ENCODE measurements at regions not wholly inside any gene's neighbourhood (a gene's known extent, or its start where the extent isn't known, plus 50 kb on each side); places are given as distances from the start of the nearest gene placed in this dataset.
A peak's percentile ranks its signal among the peaks of the same experiment; 100 is the strongest.

GRCh38 chr5:105330185-105330584, 1767.6 kb upstream of the NUDT12 start:
- Histone ChIP-seq H3K4me1 (ENCODE audit: insufficient read depth, low read length) (no peaks in the 10 kb centered on the region), H2AFZ (ENCODE audit: low read depth, low read length) (no peak overlapping the region), H3K9me3 (ENCODE audit: low read length) (no peaks in the 10 kb centered on the region), H3K4me3 (ENCODE audit: low read length) (no peak overlapping the region), H3K36me3 (ENCODE audit: insufficient read depth, low read length) (no peaks in the 10 kb centered on the region), H3K27me3 (ENCODE audit: insufficient read depth, low read length) (no peaks in the 10 kb centered on the region)

GRCh38 chr5:105304859-105305258, 1742.3 kb upstream of the NUDT12 start:
- H2AFZ ChIP-seq (ENCODE audit: low read depth, low read length), result no peak overlapping the region
- no peaks in the 10 kb centered on the region for H3K36me3 ChIP-seq (ENCODE audit: insufficient read depth, low read length)
- no peaks in the 10 kb centered on the region for H3K27me3 ChIP-seq (ENCODE audit: insufficient read depth, low read length)
- no peaks in the 10 kb centered on the region for H3K4me1 ChIP-seq (ENCODE audit: insufficient read depth, low read length)
- no peak overlapping the region for H3K4me3 ChIP-seq (ENCODE audit: low read length)
- no peaks in the 10 kb centered on the region for H3K9me3 ChIP-seq (ENCODE audit: low read length)

GRCh38 chr5:105288946-105289345, 1726.4 kb upstream of the NUDT12 start:
- no peaks in the 10 kb centered on the region for H3K27me3 ChIP-seq (ENCODE audit: insufficient read depth, low read length)
- no peaks in the 10 kb centered on the region for H3K4me1 ChIP-seq (ENCODE audit: insufficient read depth, low read length)
- H3K9me3 ChIP-seq (ENCODE audit: low read length), result no peaks in the 10 kb centered on the region
- no peak overlapping the region for H3K4me3 ChIP-seq (ENCODE audit: low read length)
- no peak overlapping the region for H2AFZ ChIP-seq (ENCODE audit: low read depth, low read length)
- no peaks in the 10 kb centered on the region for H3K36me3 ChIP-seq (ENCODE audit: insufficient read depth, low read length)

GRCh38 chr5:105283134-105283533, 1720.5 kb upstream of the NUDT12 start:
- no peak overlapping the region for H2AFZ ChIP-seq (ENCODE audit: low read depth, low read length)
- H3K36me3 ChIP-seq (ENCODE audit: insufficient read depth, low read length), result no peaks in the 10 kb centered on the region
- H3K9me3 ChIP-seq (ENCODE audit: low read length), result no peaks in the 10 kb centered on the region
- no peaks in the 10 kb centered on the region for H3K4me1 ChIP-seq (ENCODE audit: insufficient read depth, low read length)
- H3K4me3 ChIP-seq (ENCODE audit: low read length), result no peak overlapping the region
- H3K27me3 ChIP-seq (ENCODE audit: insufficient read depth, low read length), result no peaks in the 10 kb centered on the region

GRCh38 chr5:105274079-105274478, 1711.5 kb upstream of the NUDT12 start:
- no peaks in the 10 kb centered on the region for H3K9me3 ChIP-seq (ENCODE audit: low read length)
- H3K4me1 ChIP-seq (ENCODE audit: insufficient read depth, low read length), result no peaks in the 10 kb centered on the region
- H3K36me3 ChIP-seq (ENCODE audit: insufficient read depth, low read length), result no peaks in the 10 kb centered on the region
- no peak overlapping the region for H2AFZ ChIP-seq (ENCODE audit: low read depth, low read length)
- no peak overlapping the region for H3K4me3 ChIP-seq (ENCODE audit: low read length)
- no peaks in the 10 kb centered on the region for H3K27me3 ChIP-seq (ENCODE audit: insufficient read depth, low read length)

GRCh38 chr5:105263515-105263914, 1700.9 kb upstream of the NUDT12 start:
- Histone ChIP-seq H3K9me3 (ENCODE audit: low read length) (no peaks in the 10 kb centered on the region), H2AFZ (ENCODE audit: low read depth, low read length) (no peak overlapping the region), H3K27me3 (ENCODE audit: insufficient read depth, low read length) (no peaks in the 10 kb centered on the region), H3K36me3 (ENCODE audit: insufficient read depth, low read length) (no peaks in the 10 kb centered on the region), H3K4me1 (ENCODE audit: insufficient read depth, low read length) (no peaks in the 10 kb centered on the region), H3K4me3 (ENCODE audit: low read length) (no peak overlapping the region)

GRCh38 chr5:105259581-105260217, 1697.1 kb upstream of the NUDT12 start:
- no peak overlapping the region for H2AFZ ChIP-seq (ENCODE audit: low read depth, low read length)
- no peaks in the 10 kb centered on the region for H3K27me3 ChIP-seq (ENCODE audit: insufficient read depth, low read length)
- no peaks in the 10 kb centered on the region for H3K36me3 ChIP-seq (ENCODE audit: insufficient read depth, low read length)
- no peak overlapping the region for H3K4me3 ChIP-seq (ENCODE audit: low read length)
- no peaks in the 10 kb centered on the region for H3K9me3 ChIP-seq (ENCODE audit: low read length)
- no peaks in the 10 kb centered on the region for H3K4me1 ChIP-seq (ENCODE audit: insufficient read depth, low read length)

GRCh38 chr5:105238561-105238960, 1676.0 kb upstream of the NUDT12 start:
- no peaks in the 10 kb centered on the region for H3K9me3 ChIP-seq (ENCODE audit: low read length)
- no peaks in the 10 kb centered on the region for H3K4me1 ChIP-seq (ENCODE audit: insufficient read depth, low read length)
- no peak overlapping the region for H3K4me3 ChIP-seq (ENCODE audit: low read length)
- H3K27me3 ChIP-seq (ENCODE audit: insufficient read depth, low read length), result no peaks in the 10 kb centered on the region
- H3K36me3 ChIP-seq (ENCODE audit: insufficient read depth, low read length), result no peaks in the 10 kb centered on the region
- no peak overlapping the region for H2AFZ ChIP-seq (ENCODE audit: low read depth, low read length)

- H3K4me3 ChIP-seq (ENCODE audit: low read length), result no peak overlapping the region
- H3K36me3 ChIP-seq (ENCODE audit: insufficient read depth, low read length), result no peaks in the 10 kb centered on the region
- H2AFZ ChIP-seq (ENCODE audit: low read depth, low read length), result peak overlapping the region; percentile 16
- no peaks in the 10 kb centered on the region for H3K27me3 ChIP-seq (ENCODE audit: insufficient read depth, low read length)
- no peaks in the 10 kb centered on the region for H3K4me1 ChIP-seq (ENCODE audit: insufficient read depth, low read length)
- no peaks in the 10 kb centered on the region for H3K9me3 ChIP-seq (ENCODE audit: low read length)
Measured at GRCh38 chr5:105230516-105231157, 1668.0 kb upstream of the NUDT12 start.

- no peaks in the 10 kb centered on the region for H3K27me3 ChIP-seq (ENCODE audit: insufficient read depth, low read length)
Measured at GRCh38 chr5:105218018-105218417, 1655.4 kb upstream of the NUDT12 start.

GRCh38 chr5:105213078-105213477, 1650.5 kb upstream of the NUDT12 start:
- Histone ChIP-seq H3K4me1 (ENCODE audit: insufficient read depth, low read length) (no peaks in the 10 kb centered on the region), H3K27me3 (ENCODE audit: insufficient read depth, low read length) (no peaks in the 10 kb centered on the region), H2AFZ (ENCODE audit: low read depth, low read length) (no peak overlapping the region), H3K4me3 (ENCODE audit: low read length) (no peak overlapping the region), H3K9me3 (ENCODE audit: low read length) (no peaks in the 10 kb centered on the region), H3K36me3 (ENCODE audit: insufficient read depth, low read length) (no peaks in the 10 kb centered on the region)

More at GRCh38 chr5:105218018-105218417, 1655.4 kb upstream of the NUDT12 start:
- Histone ChIP-seq H2AFZ (ENCODE audit: low read depth, low read length) (no peak overlapping the region), H3K36me3 (ENCODE audit: insufficient read depth, low read length) (no peaks in the 10 kb centered on the region), H3K4me3 (ENCODE audit: low read length) (no peak overlapping the region), H3K4me1 (ENCODE audit: insufficient read depth, low read length) (no peaks in the 10 kb centered on the region), H3K9me3 (ENCODE audit: low read length) (no peaks in the 10 kb centered on the region)

- Histone ChIP-seq H3K4me1 (ENCODE audit: insufficient read depth, low read length) (no peaks in the 10 kb centered on the region), H3K27me3 (ENCODE audit: insufficient read depth, low read length) (no peaks in the 10 kb centered on the region), H3K36me3 (ENCODE audit: insufficient read depth, low read length) (no peaks in the 10 kb centered on the region), H3K4me3 (ENCODE audit: low read length) (no peak overlapping the region), H2AFZ (ENCODE audit: low read depth, low read length) (no peak overlapping the region), H3K9me3 (ENCODE audit: low read length) (no peaks in the 10 kb centered on the region)
Measured at GRCh38 chr5:105207066-105207465, 1644.5 kb upstream of the NUDT12 start.

- Histone ChIP-seq H3K36me3 (ENCODE audit: insufficient read depth, low read length) (no peaks in the 10 kb centered on the region), H3K27me3 (ENCODE audit: insufficient read depth, low read length) (no peaks in the 10 kb centered on the region), H3K4me3 (ENCODE audit: low read length) (no peak overlapping the region), H3K9me3 (ENCODE audit: low read length) (no peaks in the 10 kb centered on the region), H2AFZ (ENCODE audit: low read depth, low read length) (no peak overlapping the region), H3K4me1 (ENCODE audit: insufficient read depth, low read length) (no peaks in the 10 kb centered on the region)
Measured at GRCh38 chr5:105197531-105197930, 1634.9 kb upstream of the NUDT12 start.

- no peaks in the 10 kb centered on the region for H3K9me3 ChIP-seq (ENCODE audit: low read length)
Measured at GRCh38 chr5:105195765-105196164, 1633.2 kb upstream of the NUDT12 start.

More at GRCh38 chr5:105195765-105196164, 1633.2 kb upstream of the NUDT12 start:
- Histone ChIP-seq H3K36me3 (ENCODE audit: insufficient read depth, low read length) (no peaks in the 10 kb centered on the region), H3K4me1 (ENCODE audit: insufficient read depth, low read length) (no peaks in the 10 kb centered on the region), H3K27me3 (ENCODE audit: insufficient read depth, low read length) (no peaks in the 10 kb centered on the region), H3K4me3 (ENCODE audit: low read length) (no peak overlapping the region), H2AFZ (ENCODE audit: low read depth, low read length) (no peak overlapping the region)

All from neuron (in vitro differentiated cells).